ENCODE measurements at regions not wholly inside any gene's neighbourhood (a gene's known extent, or its start where the extent isn't known, plus 50 kb on each side); places are given as distances from the start of the nearest gene placed in this dataset.

GRCh38 chr9:115633104-115633503, 515.1 kb upstream of the TNC start:
- TF ChIP-seq CTCF (IDR thresholded peaks at IDR 0.05) (no peak), TAF1 (IDR thresholded peaks at IDR 0.05; ENCODE audit: borderline replicate concordance, low read depth, low read length) (no peak), EP300 (IDR thresholded peaks at IDR 0.05; ENCODE audit: borderline replicate concordance in 1 of 2, low read depth in 1 of 2, low read length in 1 of 2) (no peak), NFIC (IDR thresholded peaks at IDR 0.05; ENCODE audit: borderline replicate concordance) (no peak), YY1 (IDR thresholded peaks at IDR 0.05; ENCODE audit: low read depth) (no peak), EZH2phosphoT487 (IDR thresholded peaks at IDR 0.05; ENCODE audit: borderline replicate concordance, low read depth) (no peak), IRF3 (IDR thresholded peaks at IDR 0.05; ENCODE audit: low read depth, low read length) (no peak), ZBTB33 (IDR thresholded peaks at IDR 0.05; ENCODE audit: borderline replicate concordance, low read depth) (no peak), REST (IDR thresholded peaks at IDR 0.05; ENCODE audit: low read depth, low read length) (no peak), MAX (IDR thresholded peaks at IDR 0.05; ENCODE audit: low read depth) (no peak), CHD2 (IDR thresholded peaks at IDR 0.05; ENCODE audit: low read length, partially characterized antibody) (no peak), RAD21 (IDR thresholded peaks at IDR 0.05; ENCODE audit: low read length) (no peak)

Data from SK-N-SH (cell line).